ENCODE measurements at regions not wholly inside any gene's neighbourhood (a gene's known extent, or its start where the extent isn't known, plus 50 kb on each side); places are given as distances from the start of the nearest gene placed in this dataset.
"Not testable (repeated sequence)": the region's sequence is repeated elsewhere in the genome, so short reads cannot be mapped to it uniquely, and the experiment has no call there.

DNA sequence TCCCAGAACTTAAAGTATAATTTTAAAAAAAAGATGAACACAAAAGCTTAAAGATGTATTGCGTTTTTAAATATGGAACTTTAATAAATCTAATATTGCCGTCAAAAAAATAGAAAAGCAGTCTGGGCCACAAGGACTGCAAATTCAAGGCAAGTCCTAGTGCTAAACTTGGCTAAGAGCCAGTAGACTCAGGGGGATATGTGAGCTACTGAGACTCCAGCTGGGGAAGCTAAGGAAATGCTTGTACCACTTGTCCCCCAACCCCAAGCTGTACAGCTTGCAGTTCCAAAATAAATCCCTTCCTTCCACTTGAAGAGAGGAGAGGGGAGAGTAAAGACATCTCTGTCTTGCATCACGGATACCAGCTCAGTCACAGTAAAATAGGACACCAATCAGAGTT, 290.8 kb upstream of the FGF13 start:
- no peak overlapping the region for H3K4me3 ChIP-seq (ENCODE audit: low read depth, low read length)
- TF ChIP-seq, protein P1, sequence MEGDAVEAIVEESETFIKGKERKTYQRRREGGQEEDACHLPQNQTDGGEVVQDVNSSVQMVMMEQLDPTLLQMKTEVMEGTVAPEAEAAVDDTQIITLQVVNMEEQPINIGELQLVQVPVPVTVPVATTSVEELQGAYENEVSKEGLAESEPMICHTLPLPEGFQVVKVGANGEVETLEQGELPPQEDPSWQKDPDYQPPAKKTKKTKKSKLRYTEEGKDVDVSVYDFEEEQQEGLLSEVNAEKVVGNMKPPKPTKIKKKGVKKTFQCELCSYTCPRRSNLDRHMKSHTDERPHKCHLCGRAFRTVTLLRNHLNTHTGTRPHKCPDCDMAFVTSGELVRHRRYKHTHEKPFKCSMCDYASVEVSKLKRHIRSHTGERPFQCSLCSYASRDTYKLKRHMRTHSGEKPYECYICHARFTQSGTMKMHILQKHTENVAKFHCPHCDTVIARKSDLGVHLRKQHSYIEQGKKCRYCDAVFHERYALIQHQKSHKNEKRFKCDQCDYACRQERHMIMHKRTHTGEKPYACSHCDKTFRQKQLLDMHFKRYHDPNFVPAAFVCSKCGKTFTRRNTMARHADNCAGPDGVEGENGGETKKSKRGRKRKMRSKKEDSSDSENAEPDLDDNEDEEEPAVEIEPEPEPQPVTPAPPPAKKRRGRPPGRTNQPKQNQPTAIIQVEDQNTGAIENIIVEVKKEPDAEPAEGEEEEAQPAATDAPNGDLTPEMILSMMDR (IDR thresholded peaks at IDR 0.05; ENCODE audit: control insufficient read depth, extremely low read depth, insufficient read depth): no peak
- no peak for DNase-seq (ENCODE audit: low read depth)

DNA sequence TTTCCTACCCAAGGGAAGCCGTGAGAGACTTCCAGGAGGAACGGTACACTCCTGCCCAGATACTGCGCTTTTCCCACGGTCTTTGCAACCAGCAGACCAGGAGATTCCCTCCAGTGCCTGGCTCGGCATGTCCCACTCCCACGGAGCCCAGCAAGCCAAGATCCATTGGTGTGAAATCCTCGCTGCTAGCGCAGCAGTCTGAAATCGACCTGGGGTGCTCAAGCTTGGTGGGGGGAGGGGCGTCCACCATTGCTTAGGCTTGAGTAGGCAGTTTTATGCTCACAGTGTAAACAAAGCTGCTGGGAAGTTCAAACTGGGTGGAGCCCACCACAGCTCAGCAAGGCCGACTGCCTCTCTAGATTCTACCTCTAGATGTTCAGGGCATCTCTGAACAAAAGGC, 284.8 kb upstream of the FGF13 start:
- no peak overlapping the region for H3K4me3 ChIP-seq (ENCODE audit: low read depth, low read length)
- TF ChIP-seq, protein P1 (IDR thresholded peaks at IDR 0.05; ENCODE audit: control insufficient read depth, extremely low read depth, insufficient read depth): no peak
- no peak for DNase-seq (ENCODE audit: low read depth)

DNA sequence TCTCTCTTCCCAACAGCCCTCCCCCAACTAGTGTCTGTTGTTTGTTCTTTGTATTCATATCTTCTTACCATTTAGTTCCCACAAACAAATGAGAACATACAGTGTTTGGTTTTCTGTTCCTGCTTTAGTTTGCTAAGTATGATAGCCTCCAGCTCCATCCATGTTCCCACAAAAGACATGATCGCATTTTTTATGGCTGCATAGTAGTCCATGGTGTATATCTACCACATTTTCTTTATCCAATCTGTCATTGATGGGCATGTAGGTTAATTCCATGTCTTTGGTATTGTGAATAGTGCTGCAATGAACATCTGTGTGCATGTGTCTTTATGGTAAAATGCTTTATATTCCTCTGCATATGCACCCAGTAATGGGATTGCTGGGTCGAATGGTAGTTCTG, 283.9 kb upstream of the FGF13 start:
- no peak for DNase-seq (ENCODE audit: low read depth)
- H3K4me3 ChIP-seq (ENCODE audit: low read depth, low read length): no peak overlapping the region
- TF ChIP-seq, protein P1 (IDR thresholded peaks at IDR 0.05; ENCODE audit: control insufficient read depth, extremely low read depth, insufficient read depth): no peak

DNA sequence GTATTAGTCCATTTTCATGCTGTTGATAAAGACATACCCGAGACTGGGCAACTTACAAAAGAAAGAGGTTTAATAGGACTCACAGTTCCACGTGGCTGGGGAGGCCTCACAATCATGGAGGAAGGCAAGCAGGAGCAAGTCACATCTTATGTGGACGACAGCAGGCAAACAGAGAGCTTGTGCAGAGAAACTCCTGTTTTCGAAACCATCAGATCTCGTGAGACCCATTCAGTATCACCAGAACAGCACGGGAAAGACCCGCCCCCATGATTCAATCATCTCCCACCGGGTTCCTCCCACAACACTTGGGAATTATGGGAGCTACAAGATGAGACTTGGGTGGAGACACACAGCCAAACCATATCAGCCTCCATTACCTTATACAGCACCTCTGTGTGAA, 278.9 kb upstream of the FGF13 start:
- not testable (repeated sequence) for DNase-seq (ENCODE audit: low read depth); H3K4me3 ChIP-seq (ENCODE audit: low read depth, low read length)

DNA sequence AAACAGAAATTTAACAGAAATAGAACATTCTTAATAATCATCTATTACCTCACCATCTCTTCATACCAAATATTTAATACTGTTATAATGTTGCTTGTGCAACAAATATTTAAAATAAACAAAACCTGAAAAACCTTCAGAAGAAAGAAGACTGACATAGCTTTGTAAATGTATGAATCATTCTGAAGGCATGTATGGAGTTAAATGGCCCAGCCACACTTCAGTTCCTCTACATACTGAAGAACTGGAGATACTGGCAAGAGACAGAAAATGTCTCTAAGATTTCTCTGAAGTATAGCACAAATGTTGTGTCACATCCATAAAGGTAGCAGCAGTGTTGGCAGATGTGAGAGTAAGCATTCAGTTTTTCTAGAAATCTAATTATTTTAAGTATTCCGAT, 275.3 kb upstream of the FGF13 start:
- TF ChIP-seq, protein P1 (IDR thresholded peaks at IDR 0.05; ENCODE audit: control insufficient read depth, extremely low read depth, insufficient read depth): no peak
- no peak for DNase-seq (ENCODE audit: low read depth)
- no peak overlapping the region for H3K4me3 ChIP-seq (ENCODE audit: low read depth, low read length)

DNA sequence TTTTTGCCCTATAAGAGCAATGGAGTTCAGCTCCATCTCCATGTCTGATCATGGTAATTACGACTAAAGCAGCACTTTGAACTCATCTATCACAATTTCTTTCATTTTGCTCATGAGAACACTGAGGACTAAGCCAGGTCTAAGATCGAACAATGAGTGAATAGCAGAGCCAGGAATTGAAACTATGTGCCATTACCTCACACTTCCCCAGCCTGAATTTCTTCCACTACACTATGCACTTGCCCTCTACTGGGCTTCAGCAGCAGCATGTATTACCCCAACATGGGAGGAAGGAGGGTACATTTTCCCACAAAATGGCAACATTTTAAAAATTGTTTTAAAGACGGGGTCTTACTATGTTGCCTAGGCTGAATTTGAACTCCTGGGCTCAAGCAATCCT, 274.7 kb upstream of the FGF13 start:
- no peak overlapping the region for H3K4me3 ChIP-seq (ENCODE audit: low read depth, low read length)
- TF ChIP-seq, protein P1 (IDR thresholded peaks at IDR 0.05; ENCODE audit: control insufficient read depth, extremely low read depth, insufficient read depth): no peak
- DNase-seq (ENCODE audit: low read depth): no peak

DNA sequence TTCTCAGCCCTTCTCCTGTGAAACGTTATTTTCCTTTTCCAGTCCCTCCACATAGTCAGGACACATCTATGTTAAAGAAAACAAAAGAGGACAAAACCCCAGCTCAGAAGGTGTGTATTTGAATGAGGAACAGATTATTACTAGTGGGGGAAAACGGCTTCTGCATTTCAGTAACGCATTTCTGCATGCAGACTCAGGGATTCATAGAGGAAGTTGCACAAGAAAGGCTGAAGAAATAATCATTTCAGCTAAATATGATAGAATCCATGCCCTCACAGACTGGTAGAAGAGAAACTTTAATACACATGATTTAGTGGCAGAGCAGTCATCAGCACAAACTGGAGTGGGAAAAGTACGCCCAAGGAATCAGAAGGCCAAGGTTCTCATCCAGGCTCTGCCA, 270.8 kb upstream of the FGF13 start:
- no peak overlapping the region for H3K4me3 ChIP-seq (ENCODE audit: low read depth, low read length)
- DNase-seq (ENCODE audit: low read depth): no peak
- TF ChIP-seq, protein P1 (IDR thresholded peaks at IDR 0.05; ENCODE audit: control insufficient read depth, extremely low read depth, insufficient read depth): no peak

DNA sequence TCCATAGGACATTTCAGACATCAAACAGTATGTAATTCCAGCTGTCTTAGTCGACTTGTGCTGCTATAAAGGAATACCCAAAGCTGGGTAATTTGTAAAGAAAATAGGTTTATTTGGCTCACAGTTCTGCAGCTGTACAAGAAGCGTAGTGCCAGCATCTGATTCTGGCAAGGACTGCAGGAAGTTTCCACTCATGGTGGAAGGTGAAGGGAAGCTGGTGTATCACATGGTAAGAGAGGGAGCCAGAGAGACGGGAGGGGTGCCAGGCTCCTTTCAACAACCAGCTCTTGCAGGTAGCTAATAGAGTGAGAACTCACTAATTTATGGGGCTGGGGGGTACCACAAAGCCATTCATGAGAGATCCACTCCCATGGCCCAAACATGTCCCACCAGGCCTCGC, 253.0 kb upstream of the FGF13 start:
- no peak overlapping the region for H3K4me3 ChIP-seq (ENCODE audit: low read depth, low read length)
- DNase-seq (ENCODE audit: low read depth): no peak
- TF ChIP-seq, protein P1 (IDR thresholded peaks at IDR 0.05; ENCODE audit: control insufficient read depth, extremely low read depth, insufficient read depth): no peak

DNA sequence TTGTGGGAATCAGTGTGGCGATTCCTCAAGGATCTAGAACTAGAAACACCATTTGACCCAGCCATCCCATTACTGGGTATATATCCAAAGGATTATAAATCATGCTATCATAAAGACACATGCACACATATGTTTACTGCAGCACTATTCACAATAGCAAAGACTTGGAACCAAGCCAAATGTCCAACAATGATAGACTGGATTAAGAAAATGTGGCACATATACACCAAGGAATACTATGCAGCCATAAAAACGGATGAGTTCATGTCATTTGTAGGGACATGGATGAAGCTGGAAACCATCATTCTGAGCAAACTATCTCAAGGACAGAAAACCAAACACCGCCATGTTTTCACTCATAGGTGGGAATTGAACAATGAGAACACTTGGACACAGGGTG, 250.9 kb upstream of the FGF13 start:
- DNase-seq (ENCODE audit: low read depth): not testable (repeated sequence)

More for the DNA sequence above, 250.9 kb upstream of the FGF13 start:
- not testable (repeated sequence) for H3K4me3 ChIP-seq (ENCODE audit: low read depth, low read length)

Data from LNCaP clone FGC (cell line).